Left ventricle myocardium inferior (tissue), 1 donor: ENCODE measurements at regions not wholly inside any gene's neighbourhood (a gene's known extent, or its start where the extent isn't known, plus 50 kb on each side); places are given as distances from the start of the nearest gene placed in this dataset.

Experiments used
- DNase-seq: peaks from one replicate; pipeline ENCODE4 v3.0.0-alpha.2; 2020
- H3K27ac ChIP-seq: fragments of 200-600 bp; replicated peaks from 2 replicates; pipeline ENCODE4 v1.8.0; 2021
- H3K27me3 ChIP-seq: fragments of 200-600 bp; 2 replicates; pipeline ENCODE4 v1.8.0; 2021; ENCODE audit warnings: low read depth
- H3K36me3 ChIP-seq: fragments of 200-600 bp; 2 replicates; pipeline ENCODE4 v1.8.0; 2021
- H3K4me1 ChIP-seq: fragments of 200-600 bp; 2 replicates; pipeline ENCODE4 v1.8.0; 2021
- H3K4me3 ChIP-seq: fragments of 200-600 bp; 2 replicates; pipeline ENCODE4 v1.8.0; 2021; ENCODE audit warnings: mild to moderate bottlenecking, moderate library complexity
- H3K9me3 ChIP-seq: fragments of 200-600 bp; replicated peaks from 2 replicates; pipeline ENCODE4 v1.8.0; 2021
- intact Hi-C: fragments of 100-400 bp; cut with micrococcal nuclease; formaldehyde crosslinking; loops from one replicate; pipeline ENCODE4 v1.11.0; 2022
- TF ChIP-seq, protein P1 (sequence below): fragments of 200-600 bp; IDR thresholded peaks from 2 replicates; pipeline ENCODE4 v1.8.0; 2021; ENCODE audit warnings: antibody characterized with exemption, mild to moderate bottlenecking, borderline replicate concordance
- donor health status: DM: no; HTN: yes; CAD: no; lungs with severe emphysema.

DNA sequence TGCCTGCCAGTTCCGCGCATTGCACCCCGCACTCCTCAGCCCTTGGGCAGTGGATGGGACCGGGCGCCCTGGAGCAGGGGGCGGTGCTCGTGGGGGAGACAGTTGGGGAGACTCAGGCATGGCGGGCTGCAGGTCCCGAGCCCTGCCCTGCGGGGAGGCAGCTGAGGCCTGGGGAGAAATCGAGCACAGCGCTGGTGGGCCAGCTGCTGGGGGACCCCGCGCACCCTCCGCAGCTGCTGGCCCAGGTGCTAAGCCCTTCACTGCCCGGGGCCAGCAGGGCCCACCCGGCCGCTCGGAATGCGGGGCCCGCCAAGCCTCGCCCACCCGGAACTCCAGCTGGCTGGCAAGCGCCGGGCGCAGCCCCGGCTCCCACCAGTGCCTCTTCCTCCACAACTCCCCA is 488.8 kb upstream of the CHST9 start:
- TF ChIP-seq, protein P1, sequence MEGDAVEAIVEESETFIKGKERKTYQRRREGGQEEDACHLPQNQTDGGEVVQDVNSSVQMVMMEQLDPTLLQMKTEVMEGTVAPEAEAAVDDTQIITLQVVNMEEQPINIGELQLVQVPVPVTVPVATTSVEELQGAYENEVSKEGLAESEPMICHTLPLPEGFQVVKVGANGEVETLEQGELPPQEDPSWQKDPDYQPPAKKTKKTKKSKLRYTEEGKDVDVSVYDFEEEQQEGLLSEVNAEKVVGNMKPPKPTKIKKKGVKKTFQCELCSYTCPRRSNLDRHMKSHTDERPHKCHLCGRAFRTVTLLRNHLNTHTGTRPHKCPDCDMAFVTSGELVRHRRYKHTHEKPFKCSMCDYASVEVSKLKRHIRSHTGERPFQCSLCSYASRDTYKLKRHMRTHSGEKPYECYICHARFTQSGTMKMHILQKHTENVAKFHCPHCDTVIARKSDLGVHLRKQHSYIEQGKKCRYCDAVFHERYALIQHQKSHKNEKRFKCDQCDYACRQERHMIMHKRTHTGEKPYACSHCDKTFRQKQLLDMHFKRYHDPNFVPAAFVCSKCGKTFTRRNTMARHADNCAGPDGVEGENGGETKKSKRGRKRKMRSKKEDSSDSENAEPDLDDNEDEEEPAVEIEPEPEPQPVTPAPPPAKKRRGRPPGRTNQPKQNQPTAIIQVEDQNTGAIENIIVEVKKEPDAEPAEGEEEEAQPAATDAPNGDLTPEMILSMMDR = no peak
- no peak overlapping the region for H3K27ac ChIP-seq
- no peaks in the 10 kb centered on the region for H3K36me3 ChIP-seq
- H3K4me3 ChIP-seq = no peak overlapping the region
- H3K27me3 ChIP-seq = no peaks in the 10 kb centered on the region
- no peaks in the 10 kb centered on the region for H3K9me3 ChIP-seq
- H3K4me1 ChIP-seq = no peaks in the 10 kb centered on the region
- DNase-seq = no peak
- intact Hi-C loops = no loop called here

DNA sequence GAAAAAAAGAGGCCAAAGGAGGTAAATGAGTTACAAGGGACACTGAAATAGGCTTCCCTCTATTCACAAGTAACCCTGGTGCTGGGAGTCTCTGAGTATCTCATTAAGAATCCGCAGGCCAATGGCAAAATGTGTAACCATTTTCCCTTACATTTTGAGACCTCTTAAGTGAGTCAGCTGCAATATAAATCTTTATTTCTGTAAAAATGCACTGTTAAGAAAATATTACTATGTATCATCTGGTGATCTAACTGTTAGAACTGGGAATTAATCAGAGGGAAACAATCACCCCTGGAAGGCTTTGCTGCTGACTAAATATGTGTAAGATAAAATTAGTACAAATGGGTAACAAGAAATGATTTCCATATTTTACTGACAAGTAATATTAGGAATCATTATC is 483.1 kb upstream of the CHST9 start:
- intact Hi-C loops = loop anchor here (5.0 kb wide), 1 partner anchor 51 kb away; no protein-coding TSS in a partner anchor
- TF ChIP-seq, protein P1 = no peak
- Histone ChIP-seq H3K4me1 (peaks cover 7% of the 10 kb centered on the region), H3K4me3 (no peak overlapping the region), H3K27me3 (no peaks in the 10 kb centered on the region), H3K36me3 (no peaks in the 10 kb centered on the region), H3K27ac (no peak overlapping the region), H3K9me3 (no peaks in the 10 kb centered on the region)
- DNase-seq = no peak

DNA sequence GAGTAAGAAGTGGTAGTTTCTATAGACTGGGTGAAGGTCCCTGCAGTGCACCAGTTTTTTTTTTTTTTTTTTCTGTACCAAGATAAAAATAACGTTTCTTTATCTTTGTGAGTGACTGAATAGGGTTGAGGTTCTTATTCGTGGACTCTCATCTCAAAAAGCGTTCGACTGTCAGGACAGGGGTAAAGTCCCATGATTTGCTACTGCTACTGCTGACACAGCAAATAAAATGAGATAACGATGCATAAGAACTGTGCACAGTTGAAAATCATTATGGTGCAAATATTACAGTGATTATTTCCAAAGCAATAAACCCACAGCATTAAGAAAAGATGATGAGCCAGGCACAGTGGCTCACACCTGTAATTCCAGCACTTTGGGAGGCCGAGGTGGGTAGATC is 482.0 kb upstream of the CHST9 start:
- H3K27me3 ChIP-seq = no peaks in the 10 kb centered on the region
- peaks cover 7% of the 10 kb centered on the region for H3K4me1 ChIP-seq
- TF ChIP-seq, protein P1 = no peak
- no peak for DNase-seq
- H3K4me3 ChIP-seq = no peak overlapping the region
- intact Hi-C loops = loop anchor here (5.0 kb wide), 1 partner anchor 50 kb away; no protein-coding TSS in a partner anchor
- H3K9me3 ChIP-seq = no peaks in the 10 kb centered on the region
- no peaks in the 10 kb centered on the region for H3K36me3 ChIP-seq
- H3K27ac ChIP-seq = no peak overlapping the region

DNA sequence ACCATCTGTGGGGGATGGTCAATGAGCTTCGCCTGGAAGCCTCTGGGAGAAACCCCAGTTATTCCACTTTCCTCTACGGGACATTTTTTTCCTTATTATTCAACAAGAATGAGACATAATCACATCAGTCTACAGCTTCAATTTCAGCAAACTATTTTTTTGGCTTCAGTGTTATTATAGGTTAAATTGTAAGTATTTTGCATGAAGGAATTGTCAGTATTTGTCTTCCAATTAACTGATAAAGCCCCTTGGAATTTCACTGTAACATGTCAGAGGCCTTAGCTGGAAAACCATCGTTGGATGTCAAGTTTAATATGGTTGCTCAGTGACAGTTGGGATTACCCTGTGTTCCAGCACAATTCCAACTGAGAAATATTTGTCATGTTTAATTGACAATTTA is 480.9 kb upstream of the CHST9 start:
- Histone ChIP-seq H3K9me3 (no peaks in the 10 kb centered on the region), H3K4me1 (peaks cover 7% of the 10 kb centered on the region), H3K4me3 (no peak overlapping the region), H3K27me3 (no peaks in the 10 kb centered on the region), H3K27ac (no peak overlapping the region), H3K36me3 (no peaks in the 10 kb centered on the region)
- TF ChIP-seq, protein P1 = no peak
- intact Hi-C loops = loop anchor here (5.0 kb wide), 1 partner anchor 49 kb away; no protein-coding TSS in a partner anchor
- DNase-seq = no peak

DNA sequence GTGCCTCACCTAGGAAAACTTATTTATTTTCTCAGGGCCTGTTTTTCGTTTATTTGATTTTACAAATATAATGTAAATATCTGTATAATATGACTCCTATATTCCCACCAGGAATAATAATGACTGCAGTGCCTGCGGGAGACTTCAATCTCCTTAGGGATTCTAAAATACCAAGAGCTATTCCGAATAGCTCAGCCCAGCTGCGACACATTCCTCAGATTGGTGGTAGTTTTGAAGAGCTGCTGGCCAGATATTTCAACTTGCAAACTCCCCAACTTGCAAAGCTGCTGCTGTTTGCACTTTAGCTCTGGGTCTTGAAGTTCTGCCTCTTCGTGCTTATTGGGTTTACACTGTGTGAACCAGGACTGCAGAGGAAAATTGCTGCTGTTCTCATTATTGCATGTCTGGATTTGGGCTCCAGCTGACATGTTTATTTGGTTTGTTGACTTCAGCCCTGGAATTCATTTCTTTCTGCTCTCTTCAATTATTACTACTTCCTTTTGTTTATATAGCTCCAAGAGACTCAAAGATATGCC is 480.2 kb upstream of the CHST9 start:
- no peak for DNase-seq
- Histone ChIP-seq H3K36me3 (no peaks in the 10 kb centered on the region), H3K4me1 (peaks cover 7% of the 10 kb centered on the region), H3K9me3 (no peaks in the 10 kb centered on the region), H3K27ac (no peak overlapping the region), H3K27me3 (no peaks in the 10 kb centered on the region), H3K4me3 (no peak overlapping the region)
- TF ChIP-seq, protein P1 = no peak
- intact Hi-C loops = loop anchor here (5.0 kb wide), 1 partner anchor 48 kb away; no protein-coding TSS in a partner anchor

DNA sequence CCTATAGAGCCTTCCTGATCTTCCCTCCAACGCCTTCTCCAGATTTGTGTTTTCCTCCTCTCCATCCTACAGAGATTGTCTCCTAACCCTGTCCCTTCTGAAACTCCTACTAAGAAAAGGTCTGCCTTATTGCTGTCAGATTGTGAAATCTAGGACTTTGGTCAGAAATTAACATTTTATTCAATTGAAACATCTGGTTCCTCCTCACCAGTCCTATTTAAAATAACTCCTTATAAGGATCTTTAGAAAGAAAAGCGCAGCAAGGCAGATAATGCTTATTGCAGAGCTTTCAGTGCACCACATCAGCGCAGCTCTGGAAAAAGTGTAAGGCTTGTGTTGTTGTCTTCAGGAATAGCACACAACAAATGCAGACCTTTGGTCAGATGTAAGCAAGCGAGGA is 477.8 kb upstream of the CHST9 start:
- intact Hi-C loops = no loop called here
- TF ChIP-seq, protein P1 = no peak

More for the DNA sequence above, 477.8 kb upstream of the CHST9 start:
- no peak overlapping the region for H3K4me3 ChIP-seq
- H3K4me1 ChIP-seq = peaks cover 7% of the 10 kb centered on the region
- no peak overlapping the region for H3K27ac ChIP-seq
- H3K36me3 ChIP-seq = no peaks in the 10 kb centered on the region
- no peak for DNase-seq
- H3K9me3 ChIP-seq = no peaks in the 10 kb centered on the region
- no peaks in the 10 kb centered on the region for H3K27me3 ChIP-seq
